ENCODE measurements at regions not wholly inside any gene's neighbourhood (a gene's known extent, or its start where the extent isn't known, plus 50 kb on each side); places are given as distances from the start of the nearest gene placed in this dataset.

GRCh38 chrX:5829469-5829868, 399.2 kb downstream of the NLGN4X start:
- Mint-ChIP-seq H3K36me3 (ENCODE audit: low read depth) (no peaks in the 10 kb centered on the region), H3K27me3 (ENCODE audit: insufficient read depth, low read depth, poor library complexity) (peaks cover 1% of the 10 kb centered on the region), H3K4me3 (no peak overlapping the region), H3K9me3 (no peaks in the 10 kb centered on the region; the same call in 2 of the 3 replicates), H3K27ac (no peak overlapping the region), H3K4me1 (peaks cover 6% of the 10 kb centered on the region; the same call in 2 of the 3 replicates)
- no peaks in the 10 kb centered on the region for H3K36me3 ChIP-seq (ENCODE audit: insufficient read depth)
- H3K4me2 ChIP-seq: no peak overlapping the region
- H3F3A ChIP-seq (replicated peaks; ENCODE audit: low read depth): no peaks in the 10 kb centered on the region
- H3K27me3 ChIP-seq (ENCODE audit: insufficient read depth): no peaks in the 10 kb centered on the region
- H4K20me1 ChIP-seq (replicated peaks; ENCODE audit: insufficient read depth): no peaks in the 10 kb centered on the region
- H3K4me3 ChIP-seq: no peak overlapping the region
- H3K9me2 ChIP-seq (ENCODE audit: insufficient read depth): no peaks in the 10 kb centered on the region
- no peak for ATAC-seq
- TF ChIP-seq CREB1 (CRISPR knock-in tag; IDR thresholded peaks at IDR 0.05; ENCODE audit: low read depth): no peak
- TF ChIP-seq CTCF (conservative IDR thresholded peaks at IDR 0.05; ENCODE audit: low read depth in 2 of 2): no peak
- no peak for TF ChIP-seq REST (IDR thresholded peaks at IDR 0.05; ENCODE audit: unreplicated experiment)
- no peak for TF ChIP-seq ZNF331 (CRISPR knock-in tag; IDR thresholded peaks at IDR 0.05; ENCODE audit: low read depth)
- TF ChIP-seq POLR2AphosphoS5 (IDR thresholded peaks at IDR 0.05; ENCODE audit: low read depth): no peak
- no peak for TF ChIP-seq ETS1 (IDR thresholded peaks at IDR 0.05)
- no peak for TF ChIP-seq JUNB (IDR thresholded peaks at IDR 0.05; ENCODE audit: unreplicated experiment)
- TF ChIP-seq NANOG (IDR thresholded peaks at IDR 0.05; ENCODE audit: borderline replicate concordance): no peak
- TF ChIP-seq EZH2phosphoT487 (IDR thresholded peaks at IDR 0.05; ENCODE audit: unreplicated experiment): no peak
- TF ChIP-seq EZH2 (IDR thresholded peaks at IDR 0.05; ENCODE audit: low read depth, unreplicated experiment): no peak
- no peak for TF ChIP-seq ZNF462 (CRISPR knock-in tag; IDR thresholded peaks at IDR 0.05)
- no peaks in the 10 kb centered on the region for H3K79me2 ChIP-seq (replicated peaks; ENCODE audit: insufficient read depth)
- H3K4me1 ChIP-seq (ENCODE audit: insufficient read depth): no peaks in the 10 kb centered on the region
- no peak overlapping the region for H2AFZ ChIP-seq
- DNase-seq (ENCODE audit: low spot score): no peak
- H3K27ac ChIP-seq (ENCODE audit: low read depth): no peak overlapping the region
